GM12878 (cell line): ENCODE measurements at regions not wholly inside any gene's neighbourhood (a gene's known extent, or its start where the extent isn't known, plus 50 kb on each side); places are given as distances from the start of the nearest gene placed in this dataset.

Experiments
- ATAC-seq: fragments of 200-7000 bp; cut with Tn5 transposase; 3 replicates; pipeline ENCODE4 v1.9.1; 2020; ENCODE audit warnings: mild to moderate bottlenecking, moderate library complexity
- BruUV-seq: library from RNA; stranded (reverse); fragments of 400-500 nt; replicated peaks from 2 replicates; lab custom pipeline; 2021; lab: Mats Ljungman, UMichigan
- CTCF ChIA-PET: fragments of 300-600 bp; sonication (Branson Sonifier 250); formaldehyde crosslinking; extraction: SDS; loops from one replicate; lab custom pipeline; 2021; ENCODE audit warnings: inconsistent platforms; lab: Yijun Ruan, JAX
- POLR2A ChIA-PET: fragments of 350-600 bp; formaldehyde crosslinking; extraction: SDS; loops from one replicate; lab custom pipeline; 2021; ENCODE audit warnings: inconsistent platforms; lab: Charles Lee
- RAD21 ChIA-PET: fragments of 300-600 bp; sonication (Branson Sonifier 250); formaldehyde crosslinking; loops from one replicate; lab custom pipeline; 2023; ENCODE audit warnings: antibody characterized with exemption; ENCODE audit not compliant: unreplicated experiment; lab: Charles Lee
- SMC1A ChIA-PET: fragments of 300-600 bp; sonication (Branson Sonifier 250); formaldehyde crosslinking; loops from one replicate; lab custom pipeline; 2023; ENCODE audit not compliant: unreplicated experiment, uncharacterized antibody; lab: Charles Lee
- DNase-seq: peaks from one replicate; pipeline ENCODE4 v3.0.0-alpha.2; 2011; ENCODE audit warnings: low read depth, low spot score
- FAIRE-seq: peaks from 3 replicates; lab custom pipeline; 2011; peaks lifted over from hg19 to GRCh38; lab: Jason Lieb, UNC
- H2AFZ ChIP-seq: 2 replicates; pipeline ENCODE4 v1.6.0; 2011; ENCODE audit warnings: low read depth, low read length, control low read depth; ENCODE audit not compliant: control insufficient read depth
- H3K27ac ChIP-seq: 2 replicates; pipeline ENCODE4 v1.5.1; 2011; ENCODE audit warnings: control low read depth; ENCODE audit not compliant: control insufficient read depth, insufficient read depth
- H3K27me3 ChIP-seq, 2 experiments: replicated peaks in 1 of 2; 2 replicates each; pipeline versions ENCODE4 v1.6.0 to v1.6.1; 2011; ENCODE audit warnings: low read length in 1 of 2; ENCODE audit not compliant: control insufficient read depth in 2 of 2, insufficient read depth in 2 of 2
- H3K36me3 ChIP-seq, 2 experiments: 2 replicates each; pipeline ENCODE4 v1.5.1; 2011; ENCODE audit warnings: low read length in 1 of 2; ENCODE audit not compliant: control insufficient read depth in 2 of 2, insufficient read depth in 2 of 2
- H3K4me1 ChIP-seq: 2 replicates; pipeline ENCODE4 v1.6.1; 2011; ENCODE audit warnings: mild to moderate bottlenecking, low read length, moderate library complexity, mixed read lengths; ENCODE audit not compliant: control insufficient read depth, insufficient read depth
- H3K4me2 ChIP-seq: 2 replicates; pipeline ENCODE4 v1.6.0; 2011; ENCODE audit warnings: control low read depth; ENCODE audit not compliant: control insufficient read depth, insufficient read depth
- H3K4me3 ChIP-seq: fragments of 200-600 bp; sonication (generic); 2 replicates; pipeline ENCODE4 v1.5.1; 2016
- H3K79me2 ChIP-seq: 2 replicates; pipeline ENCODE4 v1.6.0; 2011; ENCODE audit warnings: low read length; ENCODE audit not compliant: control insufficient read depth, insufficient read depth
- H3K9ac ChIP-seq: 2 replicates; pipeline ENCODE4 v1.8.0; 2011; ENCODE audit warnings: low read length, control low read depth, mixed read lengths; ENCODE audit not compliant: control insufficient read depth, insufficient read depth
- H3K9me3 ChIP-seq: replicated peaks from 3 replicates; pipeline ENCODE4 v1.5.1; 2011; ENCODE audit warnings: mild to moderate bottlenecking, low read length; ENCODE audit not compliant: control insufficient read depth, insufficient read depth
- H4K20me1 ChIP-seq: 2 replicates; pipeline ENCODE4 v1.6.0; 2011; ENCODE audit not compliant: control insufficient read depth, insufficient read depth
- BCLAF1 ChIP-seq: fragments of 450-650 bp; IDR thresholded peaks from 2 replicates; pipeline ENCODE4 v1.6.1; 2017; ENCODE audit warnings: antibody characterized with exemption, mild to moderate bottlenecking, moderate library complexity
- EP300 ChIP-seq, 2 experiments: fragments of 150-350 bp in 1 of 2; IDR thresholded peaks; 2 replicates each; pipeline ENCODE4 v1.6.1; 2011 to 2012; ENCODE audit warnings: low read depth in 2 of 2, low read length in 2 of 2, borderline replicate concordance in 1 of 2, improper control_type of control experiment in 1 of 2, inconsistent platforms in 1 of 2; ENCODE audit not compliant: control insufficient read depth in 1 of 2
- EZH2 ChIP-seq: IDR thresholded peaks from 2 replicates; pipeline ENCODE4 v1.6.1; 2012; ENCODE audit warnings: low read depth, mild to moderate bottlenecking, control low read depth, inconsistent platforms, low read length, borderline replicate concordance; ENCODE audit not compliant: control insufficient read depth
- IRF4 ChIP-seq: IDR thresholded peaks from 2 replicates; pipeline ENCODE4 v1.6.1; 2011; ENCODE audit warnings: low read depth, low read length
- KAT2A ChIP-seq: conservative IDR thresholded peaks from 2 replicates; pipeline ENCODE4 v1.6.1; 2011; ENCODE audit warnings: low read depth, low read length; ENCODE audit not compliant: control insufficient read depth
- MLLT1 ChIP-seq: fragments of 450-650 bp; IDR thresholded peaks from 2 replicates; pipeline ENCODE4 v1.6.1; 2016; ENCODE audit warnings: mild to moderate bottlenecking
- TCF3 ChIP-seq: IDR thresholded peaks from 2 replicates; pipeline ENCODE4 v1.6.1; 2012; ENCODE audit warnings: low read depth, mild to moderate bottlenecking, low read length, borderline replicate concordance; ENCODE audit not compliant: insufficient read depth
- WGBS: methylation state at CpG from one replicate; pipeline ENCODE4 v1.1.6; 2016; ENCODE audit warnings: low lambda C conversion rate; ENCODE audit not compliant: insufficient replicate concordance, insufficient coverage; ENCODE audit errors: missing lambda C conversion rate; 5-methylcytosine and 5-hydroxymethylcytosine counted together
- in situ Hi-C: fragments of 300-500 bp; cut with MboI; formaldehyde crosslinking; loops from 9 replicates; pipeline ENCODE4 v1.14.3; 2018; ENCODE audit warnings: mixed read lengths
- intact Hi-C: fragments of 100-400 bp; cut with micrococcal nuclease; formaldehyde crosslinking; loops from one replicate; pipeline ENCODE4 v1.14.2; 2022; ENCODE audit not compliant: unreplicated experiment

- no peak for TF ChIP-seq MLLT1
- TF ChIP-seq, all 136 proteins: peak for 0
Measured at GRCh38 chr5:57407391-57407790, 75.2 kb downstream of the ACTBL2 start (continued).

DNA sequence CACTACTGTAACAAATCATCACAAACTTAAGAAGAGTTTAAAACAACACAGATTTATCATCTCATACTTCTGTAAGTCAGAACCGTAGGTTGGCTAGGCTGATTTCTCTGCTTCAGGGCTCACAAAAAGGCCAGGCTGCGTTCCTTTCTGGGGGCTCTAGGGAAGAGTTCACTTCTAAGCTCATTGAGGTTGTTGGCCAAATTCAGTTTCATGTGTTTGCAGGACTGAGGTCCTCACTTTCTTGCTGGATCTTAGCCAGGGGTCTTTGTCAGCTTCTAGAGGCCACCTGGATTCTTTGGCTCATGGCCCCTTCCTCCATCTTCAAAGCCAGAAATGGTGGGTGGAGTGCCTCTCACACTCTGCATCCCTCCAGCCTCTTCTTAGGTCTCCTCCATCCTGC is 76.0 kb downstream of the ACTBL2 start:
- ChIA-PET CTCF (interaction anchor here (1.2 kb wide), 1 partner anchor 107 kb away, joined by 3 read pairs; no protein-coding TSS in a partner anchor), POLR2A (no interaction called here), RAD21 (no interaction called here), SMC1A (interaction anchor here (1.2 kb wide), 1 partner anchor 15 kb away, joined by 3 read pairs; no protein-coding TSS in a partner anchor)
- Histone ChIP-seq H3K79me2 (no peaks in the 10 kb centered on the region), H3K4me1 (no peaks in the 10 kb centered on the region), H3K9me3 (no peaks in the 10 kb centered on the region), H3K36me3 (no peaks in the 10 kb centered on the region), H4K20me1 (no peaks in the 10 kb centered on the region), H3K27me3 (no peaks in the 10 kb centered on the region), H3K9ac (no peak overlapping the region), H3K4me2 (no peak overlapping the region), H3K4me3 (no peak overlapping the region), H2AFZ (no peak overlapping the region), H3K27ac (no peak overlapping the region)
- no peak for ATAC-seq
- BruUV-seq = no TSS peak
- FAIRE-seq = no peak
- TF ChIP-seq BCLAF1 = no peak
- TF ChIP-seq TCF3 = no peak
- TF ChIP-seq IRF4 = no peak
- TF ChIP-seq EP300 (IDR thresholded peaks at IDR 0.05; ENCODE audit: borderline replicate concordance in 1 of 2, control insufficient read depth in 1 of 2, low read depth in 2 of 2, low read length in 2 of 2) = no peak
- TF ChIP-seq KAT2A = no peak
- no peak for TF ChIP-seq EZH2
- 18% methylated on average over 2 of the region's 2 CpGs for WGBS
- DNase-seq = no peak
- intact Hi-C loops = no loop called here
- in situ Hi-C loops = no loop called here
